HCT116 (cell line): ENCODE measurements at regions not wholly inside any gene's neighbourhood (a gene's known extent, or its start where the extent isn't known, plus 50 kb on each side); places are given as distances from the start of the nearest gene placed in this dataset.

Experiments
- CEBPB ChIP-seq: IDR thresholded peaks from 2 replicates; pipeline ENCODE4 v1.6.1; 2012; ENCODE audit warnings: low read depth
- CTCF ChIP-seq, 3 experiments: fragments of 200-600 bp in 1 of 3; sonication (generic) in 1 of 3; IDR thresholded peaks in 2 of 3; conservative IDR thresholded peaks in 1 of 3; 2 replicates each; pipeline ENCODE4 v1.5.1; 2012 to 2017; ENCODE audit warnings: low read depth in 2 of 3, low read length in 2 of 3, antibody characterized with exemption in 1 of 3, borderline replicate concordance in 1 of 3, control low read depth in 1 of 3, mild to moderate bottlenecking in 1 of 3, mixed read lengths in 1 of 3, mixed run types in 1 of 3, moderate library complexity in 1 of 3; ENCODE audit not compliant: insufficient read depth in 1 of 3
- EZH2 ChIP-seq: fragments of 200-600 bp; sonication (generic); IDR thresholded peaks from 2 replicates; pipeline ENCODE4 v1.6.1; 2017; ENCODE audit warnings: antibody characterized with exemption, mixed run types
- POLR2A ChIP-seq: IDR thresholded peaks from 2 replicates; pipeline ENCODE4 v1.7.0; 2011; ENCODE audit warnings: borderline replicate concordance; ENCODE audit not compliant: insufficient read depth, insufficient read length; ENCODE audit errors: extremely low read depth
- POLR2AphosphoS5 ChIP-seq: IDR thresholded peaks from 2 replicates; pipeline ENCODE4 v1.6.1; 2011; ENCODE audit warnings: mild to moderate bottlenecking, low read depth, low read length, moderate library complexity
- SRF ChIP-seq: IDR thresholded peaks from 2 replicates; pipeline ENCODE4 v1.6.1; 2012; ENCODE audit warnings: low read depth
- YY1 ChIP-seq: IDR thresholded peaks from 2 replicates; pipeline ENCODE4 v1.6.1; 2011; ENCODE audit warnings: low read length, low read depth, moderate library complexity, mild to moderate bottlenecking; ENCODE audit not compliant: insufficient replicate concordance; ENCODE audit errors: extremely low read depth
- ZNF274 ChIP-seq: fragments of 200-500 bp; sonication (Bioruptor generic); IDR thresholded peaks from 2 replicates; pipeline ENCODE4 v1.6.1; 2014; ENCODE audit warnings: mild to moderate bottlenecking, low read depth, low read length, inconsistent platforms
- TF ChIP-seq, protein P1 (sequence below): IDR thresholded peaks from 2 replicates; pipeline ENCODE4 v1.6.1; 2011; ENCODE audit warnings: mild to moderate bottlenecking, low read length, moderate library complexity; ENCODE audit not compliant: insufficient replicate concordance; ENCODE audit errors: extremely low read depth

DNA sequence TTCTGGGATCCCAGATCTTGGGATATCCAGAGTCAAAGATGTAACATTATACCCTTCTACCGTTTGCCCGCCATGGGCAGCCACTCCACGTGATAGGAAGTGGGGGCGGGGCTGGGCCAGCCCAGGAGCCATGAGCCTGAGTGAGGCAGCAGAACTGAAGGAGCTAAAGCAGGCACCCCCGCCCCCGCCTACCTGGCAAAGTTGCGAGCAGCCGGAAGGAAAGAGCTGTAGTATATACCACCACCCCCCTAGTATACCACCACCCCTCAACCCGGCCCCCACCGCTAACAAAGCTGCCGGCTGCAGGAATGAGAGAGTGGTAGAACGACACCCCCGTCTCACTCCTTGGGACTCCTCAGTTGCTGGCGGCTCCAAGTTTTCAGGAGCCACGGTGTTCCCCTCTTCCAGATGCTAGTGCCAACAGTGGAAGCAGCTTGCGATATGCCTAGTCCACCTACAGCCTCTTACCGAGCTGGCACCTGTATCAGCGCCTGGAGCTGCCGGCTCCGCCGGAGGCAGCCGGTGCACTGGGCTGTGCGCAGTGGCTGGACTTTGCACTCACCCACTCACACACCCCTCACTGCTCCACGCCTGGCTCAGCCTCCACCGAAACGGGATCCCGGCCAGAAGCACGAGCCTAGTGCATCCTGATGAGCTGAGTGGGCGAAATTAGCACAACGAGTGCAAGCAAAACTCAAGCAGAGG is 230.7 kb upstream of the PRR20A start:
- TF ChIP-seq POLR2A: no peak
- TF ChIP-seq CTCF (IDR thresholded peaks at IDR 0.05 in 2 of 3, conservative IDR thresholded peaks at IDR 0.05 in 1 of 3; ENCODE audit: borderline replicate concordance in 1 of 3, insufficient read depth in 1 of 3, low read depth in 2 of 3, low read length in 2 of 3): no peak
- TF ChIP-seq, protein P1, sequence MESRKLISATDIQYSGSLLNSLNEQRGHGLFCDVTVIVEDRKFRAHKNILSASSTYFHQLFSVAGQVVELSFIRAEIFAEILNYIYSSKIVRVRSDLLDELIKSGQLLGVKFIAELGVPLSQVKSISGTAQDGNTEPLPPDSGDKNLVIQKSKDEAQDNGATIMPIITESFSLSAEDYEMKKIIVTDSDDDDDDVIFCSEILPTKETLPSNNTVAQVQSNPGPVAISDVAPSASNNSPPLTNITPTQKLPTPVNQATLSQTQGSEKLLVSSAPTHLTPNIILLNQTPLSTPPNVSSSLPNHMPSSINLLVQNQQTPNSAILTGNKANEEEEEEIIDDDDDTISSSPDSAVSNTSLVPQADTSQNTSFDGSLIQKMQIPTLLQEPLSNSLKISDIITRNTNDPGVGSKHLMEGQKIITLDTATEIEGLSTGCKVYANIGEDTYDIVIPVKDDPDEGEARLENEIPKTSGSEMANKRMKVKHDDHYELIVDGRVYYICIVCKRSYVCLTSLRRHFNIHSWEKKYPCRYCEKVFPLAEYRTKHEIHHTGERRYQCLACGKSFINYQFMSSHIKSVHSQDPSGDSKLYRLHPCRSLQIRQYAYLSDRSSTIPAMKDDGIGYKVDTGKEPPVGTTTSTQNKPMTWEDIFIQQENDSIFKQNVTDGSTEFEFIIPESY: no peak
- no peak for TF ChIP-seq CEBPB
- no peak for TF ChIP-seq EZH2
- TF ChIP-seq ZNF274: no peak
- TF ChIP-seq SRF: no peak
- TF ChIP-seq YY1: no peak
- TF ChIP-seq POLR2AphosphoS5: no peak
